HepG2 (cell line): ENCODE measurements at regions not wholly inside any gene's neighbourhood (a gene's known extent, or its start where the extent isn't known, plus 50 kb on each side); places are given as distances from the start of the nearest gene placed in this dataset.
"Not testable (repeated sequence)": the region's sequence is repeated elsewhere in the genome, so short reads cannot be mapped to it uniquely, and the experiment has no call there.

Experiments
- ATAC-seq: fragments of 200-7000 bp; cut with Tn5 transposase; 3 replicates; pipeline ENCODE4 v1.9.1; 2020; ENCODE audit warnings: mild to moderate bottlenecking, moderate library complexity
- BruUV-seq: library from RNA; stranded (reverse); fragments of 400-500 nt; replicated peaks from 2 replicates; lab custom pipeline; 2021; lab: Mats Ljungman, UMichigan
- CTCF ChIA-PET: fragments of 300-600 bp; formaldehyde crosslinking; extraction: SDS; loops from one replicate; lab custom pipeline; 2021; ENCODE audit warnings: low total read pairs, inconsistent platforms, low intra/inter-chr PET ratio; lab: Yijun Ruan, JAX
- POLR2A ChIA-PET: fragments of 350-600 bp; sonication (Branson Sonifier 250); formaldehyde crosslinking; loops from one replicate; lab custom pipeline; 2020; ENCODE audit warnings: antibody characterized with exemption, inconsistent platforms; lab: Yijun Ruan, JAX
- DNase-seq: peaks from one replicate; pipeline ENCODE4 v3.0.0-alpha.2; 2015; ENCODE audit warnings: low spot score
- FAIRE-seq: peaks from 3 replicates; lab custom pipeline; 2011; peaks lifted over from hg19 to GRCh38; lab: Jason Lieb, UNC
- H2AFZ ChIP-seq: one replicate; pipeline ENCODE4 v1.6.1; 2011; ENCODE audit warnings: low read length, inconsistent platforms
- H3K27ac ChIP-seq: fragments of 300-600 bp; 3 replicates; pipeline ENCODE4 v1.8.0; 2011; ENCODE audit warnings: mixed run types, mild to moderate bottlenecking, mixed read lengths, low read length, inconsistent platforms; ENCODE audit not compliant: insufficient read depth; ENCODE audit errors: extremely low read length
- H3K27me3 ChIP-seq, 2 experiments: fragments of 200-600 bp in 1 of 2; 2 replicates in 1 of 2; 3 replicates in 1 of 2; pipeline versions ENCODE4 v1.6.0 to v1.8.0; 2011; ENCODE audit warnings: low read length in 2 of 2, mild to moderate bottlenecking in 2 of 2, moderate library complexity in 2 of 2, inconsistent platforms in 1 of 2; ENCODE audit not compliant: insufficient read depth in 2 of 2, control insufficient read depth in 1 of 2
- H3K36me3 ChIP-seq, 2 experiments: fragments of 200-600 bp in 1 of 2; replicated peaks in 1 of 2; 2 replicates in 1 of 2; 3 replicates in 1 of 2; pipeline versions ENCODE4 v1.5.1 to v1.8.0; 2011; ENCODE audit warnings: low read length in 2 of 2, inconsistent platforms in 1 of 2; ENCODE audit not compliant: insufficient read depth in 2 of 2, control insufficient read depth in 1 of 2
- H3K4me1 ChIP-seq: 2 replicates; pipeline ENCODE4 v1.5.1; 2012; ENCODE audit warnings: low read length, inconsistent platforms; ENCODE audit not compliant: insufficient read depth
- H3K4me2 ChIP-seq: 2 replicates; pipeline ENCODE4 v1.6.0; 2011; ENCODE audit warnings: low read depth, low read length, inconsistent platforms
- H3K4me3 ChIP-seq, 3 experiments: fragments of 200-600 bp in 1 of 3; sonication (generic), shearing (Covaris generic) in 1 of 3; replicated peaks in 1 of 3; 2 replicates each; pipeline ENCODE4 v1.5.1; 2011 to 2016; ENCODE audit warnings: low read length in 3 of 3, inconsistent platforms in 2 of 3, low read depth in 2 of 3, mild to moderate bottlenecking in 2 of 3, control low read depth in 1 of 3, mixed read lengths in 1 of 3; ENCODE audit not compliant: insufficient read depth in 1 of 3
- H3K79me2 ChIP-seq: one replicate; pipeline ENCODE4 v1.6.1; 2011; ENCODE audit warnings: low read length, inconsistent platforms; ENCODE audit not compliant: insufficient read depth
- H3K9ac ChIP-seq: 2 replicates; pipeline ENCODE4 v1.6.0; 2011; ENCODE audit warnings: mild to moderate bottlenecking, low read depth, low read length, inconsistent platforms; ENCODE audit not compliant: insufficient read depth
- H3K9me3 ChIP-seq: 2 replicates; pipeline ENCODE4 v1.5.1; 2012; ENCODE audit warnings: mild to moderate bottlenecking, low read length
- H4K20me1 ChIP-seq: 2 replicates; pipeline ENCODE4 v1.6.0; 2011; ENCODE audit warnings: inconsistent platforms, mild to moderate bottlenecking, low read length, moderate library complexity; ENCODE audit not compliant: insufficient read depth
- CBX2 ChIP-seq, 2 experiments: fragments of 200-600 bp in 1 of 2; sonication (generic); formaldehyde crosslinking in 1 of 2; IDR thresholded peaks; 2 replicates each; pipeline versions ENCODE4 v1.7.0 to v1.8.1; 2018 to 2022; ENCODE audit warnings: low read depth in 2 of 2, low read length in 1 of 2, mild to moderate bottlenecking in 1 of 2, missing genetic modification reagents in 1 of 2
- KLF13 ChIP-seq: sonication (generic); formaldehyde crosslinking; IDR thresholded peaks from 2 replicates; pipeline ENCODE4 v1.4.0; 2020; ENCODE audit warnings: mild to moderate bottlenecking, missing genetic modification reagents
- RFXAP ChIP-seq: sonication (generic); formaldehyde crosslinking; IDR thresholded peaks from 2 replicates; pipeline ENCODE4 v1.4.0; 2020; ENCODE audit warnings: missing genetic modification reagents, borderline replicate concordance
- SMARCC2 ChIP-seq: fragments of 450-650 bp; IDR thresholded peaks from 2 replicates; pipeline ENCODE4 v1.6.1; 2017; ENCODE audit warnings: antibody characterized with exemption, mild to moderate bottlenecking
- SMYD3 ChIP-seq: sonication (generic); formaldehyde crosslinking; IDR thresholded peaks from 2 replicates; pipeline ENCODE4 v1.8.1; 2023; ENCODE audit warnings: mild to moderate bottlenecking, missing genetic modification reagents
- ZBTB3 ChIP-seq: sonication (generic); formaldehyde crosslinking; IDR thresholded peaks from 2 replicates; pipeline ENCODE4 v1.4.0; 2020; ENCODE audit warnings: low read depth, mild to moderate bottlenecking, moderate library complexity, missing genetic modification reagents, borderline replicate concordance
- ZFP37 ChIP-seq: sonication (generic); formaldehyde crosslinking; IDR thresholded peaks from 2 replicates; pipeline ENCODE4 v1.4.0; 2020; ENCODE audit warnings: missing genetic modification reagents, borderline replicate concordance
- ZKSCAN5 ChIP-seq: sonication (generic); formaldehyde crosslinking; IDR thresholded peaks from 2 replicates; pipeline ENCODE4 v1.5.1; 2020; ENCODE audit warnings: mild to moderate bottlenecking, missing genetic modification reagents
- ZMYM3 ChIP-seq: sonication (generic); formaldehyde crosslinking; IDR thresholded peaks from 2 replicates; pipeline ENCODE4 v1.5.1; 2020; ENCODE audit warnings: mild to moderate bottlenecking, missing genetic modification reagents
- ZNF160 ChIP-seq: sonication (generic); formaldehyde crosslinking; IDR thresholded peaks from 2 replicates; pipeline ENCODE4 v1.8.0; 2022; ENCODE audit warnings: mild to moderate bottlenecking, inconsistent platforms, missing genetic modification reagents
- ZNF503 ChIP-seq: sonication (generic); formaldehyde crosslinking; IDR thresholded peaks from 2 replicates; pipeline ENCODE4 v1.4.0; 2020; ENCODE audit warnings: missing genetic modification reagents
- ZNF724P ChIP-seq: sonication (generic); formaldehyde crosslinking; IDR thresholded peaks from 2 replicates; pipeline ENCODE4 v1.8.0; 2022; ENCODE audit warnings: missing genetic modification reagents, borderline replicate concordance
- ZSCAN31 ChIP-seq: sonication (generic); formaldehyde crosslinking; IDR thresholded peaks from 2 replicates; pipeline ENCODE4 v1.5.0; 2020; ENCODE audit warnings: low read depth, mild to moderate bottlenecking, missing genetic modification reagents
- WGBS: methylation state at CpG from one replicate; pipeline ENCODE4 v1.1.6; 2017; ENCODE audit warnings: low lambda C conversion rate; 5-methylcytosine and 5-hydroxymethylcytosine counted together
- in situ Hi-C: cut with HindIII; loops from 2 replicates; pipeline ENCODE4 v1.10.0; 2017; ENCODE audit warnings: low pct_unique_long_range_greater_than_20kb; ENCODE audit not compliant: extremely low pct_ligation_motif_present
- intact Hi-C: fragments of 100-400 bp; cut with micrococcal nuclease; formaldehyde crosslinking; loops from one replicate; pipeline ENCODE4 v1.10.0; 2022; ENCODE audit not compliant: unreplicated experiment

GRCh38 chr3:106317141-106318055 lies 448.6 kb upstream of the CBLB start:
- Histone ChIP-seq H3K79me2 (no peaks in the 10 kb centered on the region), H3K4me2 (no peak overlapping the region), H3K4me1 (no peaks in the 10 kb centered on the region), H3K27ac (no peak overlapping the region), H3K9ac (no peak overlapping the region), H3K27me3 (no peaks in the 10 kb centered on the region), H4K20me1 (no peaks in the 10 kb centered on the region), H3K9me3 (peaks cover 2% of the 10 kb centered on the region; the same call in 1 of the 2 replicates), H3K36me3 (no peaks in the 10 kb centered on the region), H3K4me3 (no peak overlapping the region), H2AFZ (no peak overlapping the region)
- DNase-seq: no peak
- WGBS: 0% methylated on average over 1 of the region's 6 CpGs
- ATAC-seq: no peak
- in situ Hi-C loops: no loop called here
- intact Hi-C loops: no loop called here
- CTCF ChIA-PET: no interaction called here
- no peak for FAIRE-seq
- TF ChIP-seq CBX2 (IDR thresholded peaks at IDR 0.05; ENCODE audit: low read depth, low read length) (no peak), CBX2 (CRISPR knock-in tag; IDR thresholded peaks at IDR 0.05; ENCODE audit: low read depth) (no peak), KLF13 (CRISPR knock-in tag) (no peak), ZMYM3 (CRISPR knock-in tag) (no peak), SMYD3 (CRISPR knock-in tag) (no peak), ZKSCAN5 (CRISPR knock-in tag) (no peak), ZSCAN31 (CRISPR knock-in tag) (no peak), ZNF503 (CRISPR knock-in tag) (no peak), RFXAP (CRISPR knock-in tag) (no peak), ZBTB3 (CRISPR knock-in tag) (no peak), ZNF160 (CRISPR knock-in tag) (no peak), SMARCC2 (no peak), ZNF724P (CRISPR knock-in tag) (no peak), ZFP37 (no peak)
- no TSS peak for BruUV-seq
- POLR2A ChIA-PET: no interaction called here

- in situ Hi-C loops, POLR2A ChIA-PET, FAIRE-seq: not testable (repeated sequence)
Measured at GRCh38 chr3:106321438-106321837, 452.6 kb upstream of the CBLB start.

More at GRCh38 chr3:106321438-106321837, 452.6 kb upstream of the CBLB start:
- 0% methylated on average over 1 of the region's 1 CpG for WGBS
- peaks cover 24% of the 10 kb centered on the region for H3K9me3 ChIP-seq
- intact Hi-C loops, H3K4me3 ChIP-seq, H3K36me3 ChIP-seq, ATAC-seq, H3K27me3 ChIP-seq, H3K4me2 ChIP-seq, CTCF ChIA-PET, DNase-seq, H3K9ac ChIP-seq, H4K20me1 ChIP-seq, H3K4me1 ChIP-seq, H3K27ac ChIP-seq, H2AFZ ChIP-seq, H3K79me2 ChIP-seq, BruUV-seq: not testable (repeated sequence)
